CD4-positive, alpha-beta T cell (primary cell): ENCODE measurements at regions not wholly inside any gene's neighbourhood (a gene's known extent, or its start where the extent isn't known, plus 50 kb on each side); places are given as distances from the start of the nearest gene placed in this dataset.

Experiments
- ATAC-seq: fragments of 200-7000 bp; cut with Tn5 transposase; one replicate; pipeline ENCODE4 v1.10.0; 2022; ENCODE audit warnings: mild to moderate bottlenecking; ENCODE audit not compliant: poor library complexity
- CTCF ChIA-PET: fragments of 350-600 bp; sonication (Branson Sonifier 250); formaldehyde crosslinking; loops from one replicate; lab custom pipeline; 2021; ENCODE audit warnings: antibody characterized with exemption, inconsistent platforms; lab: Charles Lee
- POLR2A ChIA-PET: fragments of 350-600 bp; sonication (Branson Sonifier 250); formaldehyde crosslinking; loops from one replicate; lab custom pipeline; 2021; ENCODE audit warnings: antibody characterized with exemption, inconsistent platforms; lab: Charles Lee
- DNase-seq, 14 experiments: peaks; one replicate each; pipeline ENCODE4 v3.0.0-alpha.2; 2013 to 2020; ENCODE audit warnings: mixed read lengths in 2 of 14
- H3K27ac ChIP-seq, 2 donors: one replicate each; pipeline versions ENCODE4 v1.5.1 to v1.7.0; 2013; ENCODE audit warnings: low read length in 2 of 2, low read depth in 1 of 2, mild to moderate bottlenecking in 1 of 2
- H3K27me3 ChIP-seq, 2 experiments: 1 replicate in 1 of 2; 2 replicates in 1 of 2; pipeline versions ENCODE4 v1.6.1 to v1.7.0; 2013; ENCODE audit warnings: low read length in 2 of 2, control low read depth in 1 of 2, mild to moderate bottlenecking in 1 of 2, moderate library complexity in 1 of 2; ENCODE audit not compliant: insufficient read depth in 2 of 2, control insufficient read depth in 1 of 2
- H3K36me3 ChIP-seq: one replicate; pipeline ENCODE4 v1.6.1; 2013; ENCODE audit warnings: low read length, control low read depth; ENCODE audit not compliant: insufficient read depth
- H3K4me1 ChIP-seq: one replicate; pipeline ENCODE4 v1.6.1; 2013; ENCODE audit warnings: low read length, control low read depth; ENCODE audit not compliant: insufficient read depth
- H3K4me3 ChIP-seq: one replicate; pipeline ENCODE4 v1.5.1; 2013; ENCODE audit warnings: mild to moderate bottlenecking, low read length, moderate library complexity
- H3K9me3 ChIP-seq, 2 experiments: 1 replicate in 1 of 2; 2 replicates in 1 of 2; pipeline versions ENCODE4 v1.6.1 to v1.7.0; 2013; ENCODE audit warnings: low read length in 2 of 2, mild to moderate bottlenecking in 2 of 2, control low read depth in 1 of 2, moderate library complexity in 1 of 2; ENCODE audit not compliant: control insufficient read depth in 1 of 2, insufficient read depth in 1 of 2
- H3K27ac Mint-ChIP-seq: one replicate; pipeline ENCODE4 v1.8.0; 2020; ENCODE audit warnings: mixed read lengths
- H3K27me3 Mint-ChIP-seq: one replicate; pipeline ENCODE4 v1.8.0; 2021; ENCODE audit warnings: mixed read lengths
- H3K36me3 Mint-ChIP-seq: one replicate; pipeline ENCODE4 v1.8.0; 2021; ENCODE audit warnings: low read depth, mixed read lengths
- H3K4me1 Mint-ChIP-seq: one replicate; pipeline ENCODE4 v1.8.0; 2021; ENCODE audit warnings: low read depth, mixed read lengths
- H3K4me3 Mint-ChIP-seq: one replicate; pipeline ENCODE4 v1.8.0; 2020; ENCODE audit warnings: mild to moderate bottlenecking, mixed read lengths
- H3K9me3 Mint-ChIP-seq: one replicate; pipeline ENCODE4 v1.8.0; 2020; ENCODE audit warnings: mixed read lengths
- CTCF ChIP-seq: fragments of 200-600 bp; IDR thresholded peaks from one replicate; pipeline ENCODE4 v1.8.0; 2022; ENCODE audit warnings: antibody characterized with exemption, mild to moderate bottlenecking
- intact Hi-C, 2 experiments: fragments of 100-400 bp; cut with DNase I in 1 of 2; cut with micrococcal nuclease in 1 of 2; formaldehyde crosslinking; loops; one replicate each; pipeline versions ENCODE4 v1.15.1 to v1.9.0; 2023 to 2025; cut with DNase I, micrococcal nuclease

GRCh38 chr17:15882777-15883176 is 62.2 kb upstream of the ADORA2B start:
- no peak overlapping the region for H3K27ac Mint-ChIP-seq
- CTCF ChIA-PET: no interaction called here
- Histone ChIP-seq H3K27me3 (no peaks in the 10 kb centered on the region), H3K36me3 (no peaks in the 10 kb centered on the region), H3K4me1 (peaks cover 9% of the 10 kb centered on the region), H3K9me3 (no peaks in the 10 kb centered on the region), H3K4me3 (no peak overlapping the region), H3K27ac (no peak overlapping the region)
- no peak for TF ChIP-seq CTCF
- H3K36me3 Mint-ChIP-seq: no peaks in the 10 kb centered on the region
- intact Hi-C loops: no loop called here
- H3K4me1 Mint-ChIP-seq: peaks cover 11% of the 10 kb centered on the region
- POLR2A ChIA-PET: no interaction called here
- no peak for DNase-seq
- no peaks in the 10 kb centered on the region for H3K9me3 Mint-ChIP-seq
- ATAC-seq: no peak
- no peak overlapping the region for H3K4me3 Mint-ChIP-seq
- no peaks in the 10 kb centered on the region for H3K27me3 Mint-ChIP-seq

- H3K4me1 Mint-ChIP-seq: peaks cover 11% of the 10 kb centered on the region
- H3K36me3 Mint-ChIP-seq: no peaks in the 10 kb centered on the region
- H3K9me3 Mint-ChIP-seq: no peaks in the 10 kb centered on the region
- Histone ChIP-seq H3K4me3 (no peak overlapping the region), H3K4me1 (peaks cover 9% of the 10 kb centered on the region), H3K36me3 (no peaks in the 10 kb centered on the region), H3K27me3 (no peaks in the 10 kb centered on the region), H3K9me3 (no peaks in the 10 kb centered on the region), H3K27ac (no peak overlapping the region)
- ChIA-PET POLR2A (no interaction called here), CTCF (no interaction called here)
- intact Hi-C loops: no loop called here
- DNase-seq (peak in 2 of 14 experiments; percentile 44 to 62), ATAC-seq (no peak)
- no peak for TF ChIP-seq CTCF
- no peak overlapping the region for H3K4me3 Mint-ChIP-seq
- H3K27ac Mint-ChIP-seq: no peak overlapping the region
- no peaks in the 10 kb centered on the region for H3K27me3 Mint-ChIP-seq
Observed at GRCh38 chr17:15883617-15884111, 61.3 kb upstream of the ADORA2B start.

- POLR2A ChIA-PET: no interaction called here
- no peak overlapping the region for H3K4me3 ChIP-seq
- H3K9me3 ChIP-seq: no peaks in the 10 kb centered on the region
- Mint-ChIP-seq H3K4me1 (peaks cover 11% of the 10 kb centered on the region), H3K27me3 (no peaks in the 10 kb centered on the region), H3K9me3 (no peaks in the 10 kb centered on the region), H3K4me3 (no peak overlapping the region), H3K27ac (no peak overlapping the region), H3K36me3 (no peaks in the 10 kb centered on the region)
- no peak overlapping the region for H3K27ac ChIP-seq
- intact Hi-C loops: no loop called here
- no peak for TF ChIP-seq CTCF
- no peaks in the 10 kb centered on the region for H3K27me3 ChIP-seq
- H3K36me3 ChIP-seq: no peaks in the 10 kb centered on the region
- DNase-seq (no peak), ATAC-seq (no peak)
- peaks cover 9% of the 10 kb centered on the region for H3K4me1 ChIP-seq
- CTCF ChIA-PET: no interaction called here
Observed at GRCh38 chr17:15884731-15885130, 60.2 kb upstream of the ADORA2B start.
